GM06990 (cell line): ENCODE measurements at regions not wholly inside any gene's neighbourhood (a gene's known extent, or its start where the extent isn't known, plus 50 kb on each side); places are given as distances from the start of the nearest gene placed in this dataset.
"Not testable (repeated sequence)": the region's sequence is repeated elsewhere in the genome, so short reads cannot be mapped to it uniquely, and the experiment has no call there.

Experiments
- DNase-seq: peaks from one replicate; pipeline ENCODE4 v3.0.0-alpha.2; 2011; ENCODE audit not compliant: insufficient read length; ENCODE audit errors: extremely low read depth
- H3K27me3 ChIP-seq: replicated peaks from 2 replicates; pipeline ENCODE4 v1.6.0; 2011; ENCODE audit warnings: low read length; ENCODE audit not compliant: control insufficient read depth, insufficient read depth
- H3K36me3 ChIP-seq: 2 replicates; pipeline ENCODE4 v1.5.1; 2011; ENCODE audit warnings: low read length; ENCODE audit not compliant: control insufficient read depth, insufficient read depth
- H3K4me3 ChIP-seq: replicated peaks from 2 replicates; pipeline ENCODE4 v1.5.1; 2011; ENCODE audit warnings: low read depth, mild to moderate bottlenecking, control low read depth, low read length
- CTCF ChIP-seq: IDR thresholded peaks from 2 replicates; pipeline ENCODE4 v1.5.1; 2011; ENCODE audit warnings: low read length, control low read depth, mild to moderate bottlenecking, inconsistent platforms; ENCODE audit not compliant: insufficient read depth, poor library complexity, severe bottlenecking

GRCh38 chr3:192968901-192969300, 51.2 kb upstream of the MB21D2 start:
- DNase-seq, H3K36me3 ChIP-seq, H3K4me3 ChIP-seq, H3K27me3 ChIP-seq: not testable (repeated sequence)

GRCh38 chr3:192980632-192981031, 63.0 kb upstream of the MB21D2 start:
- no peaks in the 10 kb centered on the region for H3K36me3 ChIP-seq
- no peak overlapping the region for H3K4me3 ChIP-seq
- DNase-seq: no peak
- TF ChIP-seq CTCF: no peak
- no peaks in the 10 kb centered on the region for H3K27me3 ChIP-seq

GRCh38 chr3:192986379-192986778, 68.7 kb upstream of the MB21D2 start:
- H3K4me3 ChIP-seq: no peak overlapping the region
- no peaks in the 10 kb centered on the region for H3K27me3 ChIP-seq
- DNase-seq: no peak
- no peaks in the 10 kb centered on the region for H3K36me3 ChIP-seq
- no peak for TF ChIP-seq CTCF

- H3K4me3 ChIP-seq: no peak overlapping the region
- no peak for TF ChIP-seq CTCF
- H3K27me3 ChIP-seq: no peaks in the 10 kb centered on the region
- no peak for DNase-seq
- H3K36me3 ChIP-seq: no peaks in the 10 kb centered on the region
Measured at GRCh38 chr3:192991356-192991755, 73.7 kb upstream of the MB21D2 start.

GRCh38 chr3:192992361-192992760, 74.7 kb upstream of the MB21D2 start:
- no peak for TF ChIP-seq CTCF
- no peaks in the 10 kb centered on the region for H3K27me3 ChIP-seq
- no peak overlapping the region for H3K4me3 ChIP-seq
- no peak for DNase-seq
- no peaks in the 10 kb centered on the region for H3K36me3 ChIP-seq

GRCh38 chr3:192993411-192993810, 75.8 kb upstream of the MB21D2 start:
- no peaks in the 10 kb centered on the region for H3K27me3 ChIP-seq
- H3K36me3 ChIP-seq: no peaks in the 10 kb centered on the region
- H3K4me3 ChIP-seq: no peak overlapping the region
- no peak for TF ChIP-seq CTCF
- no peak for DNase-seq

- not testable (repeated sequence) for H3K27me3 ChIP-seq, DNase-seq, H3K36me3 ChIP-seq, H3K4me3 ChIP-seq
Measured at GRCh38 chr3:193001113-193001512, 83.5 kb upstream of the MB21D2 start.

- not testable (repeated sequence) for H3K27me3 ChIP-seq, H3K4me3 ChIP-seq, H3K36me3 ChIP-seq, DNase-seq
Measured at GRCh38 chr3:193003624-193004023, 86.0 kb upstream of the MB21D2 start.
